GM08714 (cell line): ENCODE measurements at regions not wholly inside any gene's neighbourhood (a gene's known extent, or its start where the extent isn't known, plus 50 kb on each side); places are given as distances from the start of the nearest gene placed in this dataset.

Experiments used
- H3K4me3 ChIP-seq: fragments of 200-500 bp; sonication (Bioruptor generic); 2 replicates; pipeline ENCODE4 v1.5.1; 2014; ENCODE audit warnings: mild to moderate bottlenecking, low read length, inconsistent platforms
- ZNF274 ChIP-seq: IDR thresholded peaks from 2 replicates; pipeline ENCODE4 v1.6.1; 2012; ENCODE audit warnings: mild to moderate bottlenecking, low read depth, low read length

DNA sequence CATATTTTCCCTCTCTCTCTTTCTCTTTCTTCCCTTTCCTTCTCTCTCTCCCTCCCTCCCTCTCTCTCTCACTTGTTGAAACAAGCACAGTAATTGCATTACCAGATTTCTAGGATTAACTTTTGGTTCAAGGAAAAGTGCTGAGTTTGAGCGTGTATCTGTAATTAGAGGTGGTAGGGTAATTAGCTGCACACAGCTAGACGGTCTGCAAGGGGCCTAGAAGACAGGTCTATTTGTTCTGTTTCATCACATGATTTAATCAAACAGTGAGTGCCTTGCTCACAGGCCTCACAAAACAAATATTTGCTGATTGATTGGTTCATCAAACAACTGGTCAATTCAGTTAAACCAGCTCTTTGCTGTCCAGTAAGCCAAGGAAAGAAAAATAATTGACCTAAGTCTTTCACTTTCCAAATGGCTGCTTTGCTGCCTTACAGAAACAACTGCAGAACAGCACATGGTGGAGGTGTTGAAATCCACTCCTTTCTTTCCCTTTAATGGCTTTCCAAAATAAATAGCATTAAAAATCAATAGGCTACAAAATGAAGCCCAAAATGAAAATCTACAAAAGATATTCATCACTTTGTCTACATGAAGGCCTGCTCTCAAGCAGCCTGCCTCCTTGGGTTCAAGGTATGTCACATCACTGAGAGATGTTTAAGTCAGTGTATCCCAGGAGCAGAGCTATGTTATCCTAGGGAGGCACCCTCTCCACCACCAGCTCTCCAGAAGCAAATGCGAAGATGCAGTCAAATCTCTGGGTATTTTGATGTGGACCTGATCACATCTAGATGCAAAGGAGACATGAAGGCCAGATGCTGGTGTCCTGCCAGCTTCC lies 264.4 kb upstream of the SIX2 start:
- no peak overlapping the region for H3K4me3 ChIP-seq
- TF ChIP-seq ZNF274: no peak

DNA sequence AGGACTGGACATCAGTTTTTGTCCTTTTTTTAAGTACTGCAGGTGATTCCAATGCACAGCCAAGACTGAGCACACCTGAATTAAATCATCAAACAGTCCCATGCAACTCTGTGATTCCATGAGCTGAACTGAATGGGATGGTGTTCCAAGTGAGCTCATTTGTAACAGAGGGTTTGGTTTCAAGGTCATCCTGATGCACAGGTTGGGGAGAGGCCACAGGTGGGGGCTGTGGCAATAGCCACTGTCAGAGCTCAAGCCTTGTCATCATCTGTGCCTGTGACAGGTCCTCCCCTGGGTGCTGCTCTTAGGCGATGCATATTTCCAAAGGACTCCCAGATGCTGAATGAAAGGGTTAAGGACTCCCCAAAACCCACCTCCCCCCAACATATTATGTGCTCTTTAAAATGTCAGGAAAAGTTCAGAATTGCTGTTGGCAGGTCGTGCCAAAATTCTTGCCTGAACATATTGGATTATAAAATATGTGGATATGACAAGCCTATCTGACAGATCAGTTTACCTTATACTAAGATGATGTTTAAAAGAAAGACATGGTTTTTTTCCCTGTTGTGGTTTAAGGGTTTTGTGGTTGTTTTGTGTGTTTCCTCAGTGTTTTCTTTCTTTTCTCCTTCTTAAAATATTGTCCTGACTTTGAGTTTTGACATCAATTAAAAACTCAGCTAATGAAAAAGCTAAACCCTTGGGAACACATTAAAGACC lies 263.5 kb upstream of the SIX2 start:
- no peak overlapping the region for H3K4me3 ChIP-seq
- no peak for TF ChIP-seq ZNF274

DNA sequence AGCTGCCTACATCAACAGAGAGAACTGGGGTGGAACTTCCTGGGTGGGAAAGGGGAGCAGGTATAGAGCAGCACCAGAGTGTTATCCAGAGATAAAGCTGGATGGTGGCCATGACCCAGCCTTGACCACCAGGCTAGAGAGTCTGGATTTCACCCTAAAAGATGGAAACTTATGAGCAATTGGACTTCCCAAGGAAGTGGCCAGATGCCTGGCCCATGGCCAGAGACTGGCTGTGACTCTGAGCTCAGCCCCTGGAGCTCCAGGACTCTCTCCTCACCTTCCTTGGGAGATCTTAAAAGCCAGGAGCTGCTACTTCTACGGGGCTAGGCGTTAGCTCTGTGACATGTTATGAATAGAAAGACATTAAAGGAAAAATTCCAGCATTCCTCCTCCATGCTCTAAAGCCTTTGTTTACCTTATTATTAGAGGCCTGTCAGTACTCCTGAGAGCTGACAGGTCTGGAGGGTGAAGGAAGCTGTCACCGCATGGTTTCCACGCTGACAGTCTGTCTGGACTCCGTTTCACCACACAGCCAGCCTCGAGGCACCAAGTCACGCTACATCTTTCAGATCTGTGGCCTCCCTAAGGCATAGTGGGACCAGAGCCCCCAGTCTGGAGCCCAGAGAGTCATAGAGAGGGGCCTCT lies 260.0 kb upstream of the SIX2 start:
- no peak for TF ChIP-seq ZNF274
- H3K4me3 ChIP-seq: no peak overlapping the region

DNA sequence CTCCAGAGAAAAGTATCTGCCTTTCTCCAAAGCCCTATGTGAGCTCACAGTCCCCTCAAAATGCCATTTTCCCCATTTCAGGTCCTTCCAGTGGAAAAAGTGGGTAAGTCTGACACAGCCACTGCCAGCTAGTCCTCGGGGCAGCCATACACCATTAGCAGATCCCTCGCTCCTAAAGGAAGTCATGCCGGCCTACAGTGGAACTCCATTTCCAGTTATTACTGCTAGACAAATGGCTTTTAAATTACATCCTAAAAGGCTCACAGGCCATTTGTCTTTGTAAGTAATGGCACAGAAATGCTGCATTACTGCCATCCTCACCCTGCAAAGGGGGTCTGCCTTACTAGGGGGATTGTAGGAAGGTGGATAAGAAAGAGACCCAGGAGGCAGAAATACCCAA lies 259.4 kb upstream of the SIX2 start:
- no peak for TF ChIP-seq ZNF274
- H3K4me3 ChIP-seq: no peak overlapping the region

DNA sequence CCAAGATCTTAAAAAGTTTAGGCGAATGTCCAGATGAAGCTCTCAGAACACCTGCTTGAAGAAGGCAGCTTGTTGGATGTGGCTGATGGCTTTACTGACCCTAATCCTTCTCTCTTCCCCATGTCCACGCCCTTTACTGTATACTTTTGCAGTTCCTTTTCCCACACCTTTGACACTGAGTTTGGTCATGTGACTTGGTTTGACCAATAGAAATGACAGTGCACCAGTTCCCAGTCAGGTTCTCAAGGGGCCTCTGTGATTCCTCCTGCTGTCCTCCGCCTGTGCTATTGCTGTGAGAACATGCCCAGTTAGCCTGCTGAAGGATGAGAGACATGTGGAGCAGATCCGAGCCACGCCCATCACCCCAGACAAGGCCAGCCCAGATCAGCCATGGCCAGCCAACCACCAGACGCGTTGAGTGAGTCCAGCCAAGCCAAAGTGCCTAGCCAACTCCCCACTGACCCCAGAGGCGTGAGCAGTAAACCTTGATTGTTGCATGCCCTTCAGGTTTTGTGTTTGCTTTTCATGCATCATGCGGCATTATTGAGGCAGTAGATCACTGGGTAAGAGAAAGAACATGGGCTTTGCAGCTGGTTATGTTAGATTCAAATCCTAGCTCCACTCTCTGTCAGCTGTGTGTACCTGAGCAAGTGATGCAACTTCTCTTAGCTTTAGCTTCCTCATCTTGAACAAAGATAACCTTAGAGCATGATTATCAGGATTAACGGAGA lies 258.0 kb upstream of the SIX2 start:
- H3K4me3 ChIP-seq: no peak overlapping the region
- no peak for TF ChIP-seq ZNF274

DNA sequence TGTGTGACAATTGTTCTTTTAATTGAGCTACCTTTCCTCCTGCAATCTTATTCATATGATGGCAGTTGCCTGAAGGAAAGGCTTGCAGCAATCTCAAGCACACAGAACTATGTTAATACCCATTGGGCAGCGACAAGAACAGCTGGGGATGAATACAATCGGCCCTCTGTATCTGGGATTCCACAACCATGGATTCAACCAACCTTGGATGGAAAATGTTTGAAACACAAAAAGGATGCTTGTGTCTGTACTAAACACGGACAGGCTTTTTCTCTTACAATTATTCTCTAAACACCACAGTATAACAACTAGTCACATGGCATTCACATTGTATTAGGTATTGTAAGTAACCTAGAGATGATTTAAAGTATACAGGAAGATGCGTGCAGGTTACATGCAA lies 256.1 kb upstream of the SIX2 start:
- no peak for TF ChIP-seq ZNF274
- no peak overlapping the region for H3K4me3 ChIP-seq

DNA sequence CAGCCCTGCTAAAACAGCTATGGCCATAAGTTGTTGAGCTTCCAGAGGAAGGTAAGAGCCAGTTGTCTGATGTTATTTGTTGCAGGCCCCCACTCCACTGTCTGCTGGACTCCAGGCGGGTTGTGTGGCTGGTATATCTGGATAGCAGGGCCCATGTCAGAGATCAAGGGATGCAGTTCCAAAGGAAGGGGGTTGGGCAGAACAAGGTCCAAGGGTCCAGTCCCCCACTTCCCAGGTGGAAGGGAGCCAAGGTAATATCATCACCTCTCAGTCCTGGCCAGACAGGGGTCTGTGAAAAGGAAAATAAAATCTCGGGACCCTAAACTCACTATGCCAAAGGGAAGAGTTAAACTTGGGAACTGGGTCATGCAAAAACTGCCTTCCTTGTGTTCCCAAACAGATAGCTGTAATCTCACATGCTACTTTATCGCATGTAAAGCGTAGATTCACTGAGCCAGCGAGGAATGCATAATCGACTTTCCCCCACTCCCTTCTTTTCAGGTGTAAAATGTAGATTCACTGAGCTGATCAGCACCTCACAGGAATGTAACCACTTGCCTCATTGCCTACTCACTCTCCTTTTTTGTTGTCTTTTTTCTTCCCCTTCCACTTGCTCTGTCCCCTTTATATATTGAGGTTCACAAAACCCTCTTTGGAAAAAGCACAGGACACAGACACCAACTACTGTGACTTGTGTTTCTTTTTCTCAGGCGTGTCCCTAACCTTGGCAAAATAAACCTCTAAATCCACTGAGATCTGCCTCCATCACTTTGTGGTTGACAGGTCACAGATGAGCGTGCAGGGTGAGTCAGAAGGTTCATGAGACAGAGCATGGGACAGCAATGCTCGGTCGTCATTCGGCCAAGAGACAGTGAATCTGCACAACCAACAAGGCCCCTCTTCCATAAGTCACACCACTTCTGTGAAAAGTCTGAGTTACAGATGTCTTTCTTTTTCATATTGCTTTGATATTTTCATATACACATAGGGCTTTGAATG lies 255.3 kb upstream of the SIX2 start:
- H3K4me3 ChIP-seq: no peak overlapping the region

DNA sequence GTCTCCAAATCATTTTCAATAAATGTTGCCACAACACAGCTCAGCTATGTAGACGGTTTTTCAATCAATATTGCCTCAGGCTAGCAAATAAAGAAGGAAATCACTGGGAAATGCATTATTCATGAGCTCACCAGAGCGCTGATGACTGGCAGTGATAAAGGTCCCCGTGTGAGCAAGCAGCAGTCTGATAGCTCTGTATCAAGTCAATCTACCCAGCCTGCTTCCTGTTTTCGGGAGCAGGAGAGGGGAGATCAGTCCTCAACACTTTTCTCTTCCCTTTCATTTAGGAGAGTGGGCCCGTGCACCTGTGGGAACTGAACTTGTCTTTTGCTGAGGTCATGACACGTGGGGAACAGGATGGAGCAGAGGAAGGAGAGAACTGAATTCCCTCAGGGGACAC lies 253.9 kb upstream of the SIX2 start:
- no peak for TF ChIP-seq ZNF274
- no peak overlapping the region for H3K4me3 ChIP-seq

More for the DNA sequence above, 255.3 kb upstream of the SIX2 start:
- no peak for TF ChIP-seq ZNF274

DNA sequence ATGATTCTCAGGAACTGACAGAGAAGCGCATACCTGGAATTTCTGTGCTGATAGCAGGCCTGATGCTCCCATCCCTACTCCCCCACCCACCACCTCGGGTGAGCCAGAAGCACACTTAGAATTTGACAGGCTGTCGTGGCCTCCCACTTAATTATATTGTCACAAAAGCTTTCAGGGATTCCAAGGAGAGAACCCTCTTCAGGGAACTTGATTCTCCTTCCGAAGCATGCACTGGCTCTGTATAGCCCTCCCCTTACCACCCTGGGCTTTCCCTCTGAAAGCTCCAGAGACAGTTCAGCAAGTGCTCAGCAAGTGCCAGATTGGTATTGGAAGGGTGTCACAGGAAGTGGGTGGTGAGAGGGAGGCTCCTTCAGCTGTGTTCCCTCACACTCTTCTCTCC lies 252.5 kb upstream of the SIX2 start:
- H3K4me3 ChIP-seq: no peak overlapping the region
- TF ChIP-seq ZNF274: no peak

DNA sequence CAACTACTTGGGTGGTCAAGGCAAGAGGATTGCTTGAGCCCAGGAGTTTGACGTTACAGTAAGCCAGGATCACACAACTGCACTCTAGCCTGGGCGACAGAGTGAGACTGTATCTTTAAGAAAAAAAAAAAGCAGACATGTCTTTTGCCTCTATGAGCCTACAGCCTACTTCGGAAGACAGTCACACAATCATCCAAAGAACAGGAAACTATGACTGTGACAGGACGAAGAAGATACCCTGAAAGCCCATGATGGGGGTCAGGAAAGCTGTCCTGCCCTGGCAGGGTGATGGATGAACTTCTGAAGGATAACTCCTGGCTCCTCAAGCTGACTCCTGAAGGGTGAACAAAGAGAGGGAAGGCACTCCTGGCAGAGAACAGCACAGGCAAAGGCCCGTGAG lies 251.7 kb upstream of the SIX2 start:
- H3K4me3 ChIP-seq: no peak overlapping the region
- no peak for TF ChIP-seq ZNF274

DNA sequence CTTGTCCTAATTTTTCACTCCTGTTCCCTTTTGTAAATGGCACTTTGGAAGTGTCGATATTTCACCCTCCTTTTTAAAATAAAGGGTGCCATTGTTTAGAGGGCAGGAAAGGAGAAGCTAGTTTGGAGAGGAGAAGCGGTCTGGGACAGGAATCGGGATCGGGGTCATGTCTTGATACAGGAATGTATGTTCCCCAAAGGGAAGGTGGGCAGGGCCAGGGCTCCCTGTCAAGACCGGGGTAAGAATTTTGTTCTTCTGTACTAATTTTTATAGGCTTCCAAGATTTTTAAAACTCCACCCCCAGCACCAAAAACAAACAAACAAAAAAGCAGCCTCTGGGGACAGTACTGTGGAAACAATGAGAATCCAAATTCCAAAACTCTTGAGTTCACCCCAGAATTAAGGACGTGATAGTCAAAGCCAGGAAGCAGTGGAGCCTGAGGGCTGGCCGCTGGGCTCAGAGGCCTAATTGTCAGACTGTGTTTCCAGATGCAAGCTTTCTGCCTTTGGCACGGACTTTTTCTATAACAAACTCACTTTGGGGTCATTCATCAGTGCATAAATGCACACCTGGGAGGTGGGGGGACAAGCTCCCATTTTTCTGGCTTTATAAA lies 250.4 kb upstream of the SIX2 start:
- TF ChIP-seq ZNF274: no peak
- H3K4me3 ChIP-seq: no peak overlapping the region

DNA sequence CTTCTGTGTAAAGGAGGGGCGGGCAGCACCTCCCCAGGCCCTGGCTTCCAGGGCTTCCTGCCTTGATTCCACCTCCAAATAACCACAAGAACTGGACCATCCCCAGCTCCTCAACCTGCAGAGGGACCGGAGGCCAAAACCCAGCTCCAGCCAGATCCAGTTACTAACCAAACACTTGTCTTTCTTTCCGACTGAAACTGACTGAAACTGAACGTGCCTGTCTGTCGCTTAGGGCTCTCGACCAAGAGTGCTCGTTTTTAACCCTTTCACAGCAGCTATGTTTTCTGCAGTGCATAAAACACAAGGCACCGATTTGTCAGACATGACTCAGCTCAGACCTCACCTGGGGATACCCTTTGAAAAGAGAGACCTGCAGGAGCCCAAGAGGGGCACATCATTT lies 249.9 kb upstream of the SIX2 start:
- no peak for TF ChIP-seq ZNF274
- no peak overlapping the region for H3K4me3 ChIP-seq

DNA sequence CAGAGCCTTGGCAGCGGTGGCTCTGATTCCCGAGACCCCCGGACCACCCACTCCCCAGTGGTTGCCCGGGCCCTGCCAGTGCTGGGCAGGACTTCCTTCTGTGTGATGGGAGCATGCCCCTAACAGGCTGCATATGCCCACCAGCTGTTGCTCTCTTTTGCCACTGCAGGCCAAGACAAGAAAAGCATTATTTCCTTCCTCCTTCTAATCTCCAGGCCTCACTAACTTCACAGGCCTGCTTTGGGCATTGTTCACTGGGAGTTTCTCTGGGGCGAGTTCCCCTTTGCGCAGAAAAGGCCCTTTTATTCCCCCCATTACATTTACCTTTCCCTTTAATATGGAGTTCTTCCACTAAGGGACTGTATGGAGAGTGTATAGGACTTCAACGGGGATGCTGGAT lies 249.1 kb upstream of the SIX2 start:
- TF ChIP-seq ZNF274: no peak
- no peak overlapping the region for H3K4me3 ChIP-seq
